DND-41 (cell line): ENCODE measurements at regions not wholly inside any gene's neighbourhood (a gene's known extent, or its start where the extent isn't known, plus 50 kb on each side); places are given as distances from the start of the nearest gene placed in this dataset.

Experiments used
- ATAC-seq: fragments of 200-7000 bp; cut with Tn5 transposase; 3 replicates; pipeline ENCODE4 v1.9.1; 2021; ENCODE audit warnings: low read depth; ENCODE audit not compliant: insufficient read depth
- DNase-seq: peaks from one replicate; pipeline ENCODE4 v3.0.0-alpha.2; 2020
- H2AFZ ChIP-seq: 2 replicates; pipeline ENCODE4 v1.6.0; 2012; ENCODE audit warnings: low read depth, low read length
- H3K27ac ChIP-seq: 2 replicates; pipeline ENCODE4 v1.5.1; 2012; ENCODE audit warnings: low read length, inconsistent platforms
- H3K27me3 ChIP-seq: fragments of 200-600 bp; sonication (generic); 2 replicates; pipeline ENCODE4 v1.6.0; 2012; ENCODE audit warnings: low read length, mild to moderate bottlenecking, inconsistent platforms; ENCODE audit not compliant: insufficient read depth, poor library complexity
- H3K36me3 ChIP-seq: 2 replicates; pipeline ENCODE4 v1.5.1; 2012; ENCODE audit warnings: low read length, inconsistent platforms; ENCODE audit not compliant: insufficient read depth
- H3K4me1 ChIP-seq: 2 replicates; pipeline ENCODE4 v1.5.1; 2012; ENCODE audit warnings: mild to moderate bottlenecking, low read length; ENCODE audit not compliant: insufficient read depth
- H3K4me2 ChIP-seq: 2 replicates; pipeline ENCODE4 v1.6.0; 2012; ENCODE audit warnings: mild to moderate bottlenecking, moderate library complexity, low read length, inconsistent platforms; ENCODE audit not compliant: insufficient read depth
- H3K4me3 ChIP-seq, 2 experiments: fragments of 200-600 bp in 1 of 2; shearing (Covaris generic) in 1 of 2; 2 replicates each; pipeline ENCODE4 v1.5.1; 2012 to 2016; ENCODE audit warnings: inconsistent platforms in 2 of 2, low read length in 2 of 2, mild to moderate bottlenecking in 2 of 2, low read depth in 1 of 2, moderate library complexity in 1 of 2
- H3K79me2 ChIP-seq: 2 replicates; pipeline ENCODE4 v1.6.0; 2012; ENCODE audit warnings: low read length, inconsistent platforms; ENCODE audit not compliant: insufficient read depth
- H3K9ac ChIP-seq: 2 replicates; pipeline ENCODE4 v1.6.0; 2012; ENCODE audit warnings: low read depth, mild to moderate bottlenecking, inconsistent platforms, low read length, moderate library complexity
- H3K9me3 ChIP-seq: 2 replicates; pipeline ENCODE4 v1.5.1; 2012; ENCODE audit warnings: low read length, moderate library complexity, mild to moderate bottlenecking, inconsistent platforms; ENCODE audit not compliant: insufficient read depth, severe bottlenecking
- H4K20me1 ChIP-seq: 2 replicates; pipeline ENCODE4 v1.6.0; 2012; ENCODE audit warnings: low read length; ENCODE audit not compliant: insufficient read depth
- CTCF ChIP-seq: IDR thresholded peaks from 2 replicates; pipeline ENCODE4 v1.5.1; 2012; ENCODE audit warnings: borderline replicate concordance, low read length, moderate library complexity, mild to moderate bottlenecking; ENCODE audit not compliant: poor library complexity, severe bottlenecking; ENCODE audit errors: extremely low read depth
- EZH2 ChIP-seq: IDR thresholded peaks from 3 replicates; pipeline ENCODE4 v1.6.1; 2012; ENCODE audit warnings: borderline replicate concordance, low read depth, mild to moderate bottlenecking, moderate library complexity, low read length, inconsistent platforms; ENCODE audit not compliant: severe bottlenecking

- no peak overlapping the region for H3K27ac ChIP-seq
- H4K20me1 ChIP-seq: no peaks in the 10 kb centered on the region
- H3K9ac ChIP-seq: no peak overlapping the region
- H3K4me2 ChIP-seq: no peak overlapping the region
- no peak for TF ChIP-seq EZH2
- TF ChIP-seq CTCF: no peak
- no peak overlapping the region for H3K4me3 ChIP-seq
- ATAC-seq (no peak), DNase-seq (no peak)
- no peak overlapping the region for H2AFZ ChIP-seq
- no peaks in the 10 kb centered on the region for H3K79me2 ChIP-seq
- H3K4me1 ChIP-seq: no peaks in the 10 kb centered on the region
- H3K36me3 ChIP-seq: no peaks in the 10 kb centered on the region
- peaks cover 3% of the 10 kb centered on the region for H3K27me3 ChIP-seq
- no peaks in the 10 kb centered on the region for H3K9me3 ChIP-seq
These were observed 292.4 kb upstream of the SOX14 start for GRCh38 chr3:137471558-137472204.

DNA sequence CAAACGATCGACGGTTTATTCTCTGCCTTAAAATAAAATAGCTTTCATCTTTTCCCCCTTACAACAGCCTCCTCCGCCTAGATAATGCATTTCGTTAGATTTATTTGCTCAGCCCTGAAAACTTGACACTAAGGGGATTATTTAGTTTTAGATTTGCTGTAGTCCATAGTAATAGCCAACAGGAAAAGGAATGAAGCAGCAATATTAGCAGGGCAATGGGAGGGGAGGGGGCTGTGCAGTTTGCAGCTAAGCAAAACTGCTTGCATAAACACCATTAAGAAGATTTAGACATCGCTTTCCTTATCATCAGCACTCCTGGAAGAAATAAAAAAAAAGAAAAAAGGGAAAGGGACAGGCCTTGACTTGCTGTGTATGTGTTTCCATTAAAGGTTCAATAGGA, 286.5 kb upstream of the SOX14 start:
- Histone ChIP-seq H3K4me3 (no peak overlapping the region), H4K20me1 (no peaks in the 10 kb centered on the region), H3K27me3 (no peaks in the 10 kb centered on the region), H3K9ac (no peak overlapping the region), H2AFZ (no peak overlapping the region), H3K36me3 (no peaks in the 10 kb centered on the region), H3K27ac (no peak overlapping the region), H3K9me3 (peaks cover 3% of the 10 kb centered on the region), H3K4me2 (no peak overlapping the region), H3K4me1 (no peaks in the 10 kb centered on the region), H3K79me2 (no peaks in the 10 kb centered on the region)
- TF ChIP-seq EZH2: no peak
- no peak for TF ChIP-seq CTCF
- no peak for ATAC-seq
- DNase-seq: no peak

DNA sequence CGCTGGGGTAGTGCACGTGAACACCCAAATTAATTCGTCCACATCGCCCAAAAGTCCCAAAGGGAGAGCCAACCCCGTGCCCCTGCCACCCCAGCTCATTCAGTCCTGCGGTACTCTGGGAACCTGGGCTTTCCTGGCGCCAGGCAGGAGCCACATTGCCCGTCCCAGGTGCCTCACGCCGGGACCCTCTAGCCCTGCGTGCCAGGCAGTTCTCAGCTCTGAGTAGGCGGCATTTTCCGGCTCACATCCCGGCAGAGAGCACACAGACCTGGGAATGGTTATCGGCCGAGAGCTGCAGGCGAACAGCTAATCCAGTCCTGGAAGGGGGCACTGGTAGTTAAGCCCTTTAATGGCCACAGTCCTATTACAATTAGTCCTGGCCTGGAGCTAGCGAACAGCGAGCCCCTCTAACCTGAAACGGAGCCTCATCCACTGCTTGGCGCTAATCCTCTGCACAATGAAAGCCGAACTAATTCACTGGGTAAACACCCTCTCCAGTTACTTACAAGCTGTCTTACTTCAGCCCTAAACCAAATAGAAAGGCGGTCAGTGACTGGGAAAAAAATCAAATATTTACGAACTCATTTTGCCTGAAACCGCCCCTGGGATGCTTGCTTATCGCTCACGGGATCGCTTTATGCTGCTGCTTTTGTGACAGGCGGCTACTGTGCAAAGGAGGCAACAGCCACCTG, 254.6 kb upstream of the SOX14 start:
- no peaks in the 10 kb centered on the region for H3K79me2 ChIP-seq
- TF ChIP-seq CTCF: no peak
- H3K4me1 ChIP-seq: no peaks in the 10 kb centered on the region

More for the DNA sequence above, 254.6 kb upstream of the SOX14 start:
- Histone ChIP-seq H3K27me3 (no peaks in the 10 kb centered on the region), H3K4me3 (no peak overlapping the region), H3K36me3 (no peaks in the 10 kb centered on the region), H4K20me1 (no peaks in the 10 kb centered on the region), H3K9me3 (no peaks in the 10 kb centered on the region), H3K9ac (no peak overlapping the region), H2AFZ (no peak overlapping the region), H3K27ac (no peak overlapping the region), H3K4me2 (no peak overlapping the region)
- DNase-seq: no peak
- ATAC-seq: no peak
